ENCODE measurements at regions not wholly inside any gene's neighbourhood (a gene's known extent, or its start where the extent isn't known, plus 50 kb on each side); places are given as distances from the start of the nearest gene placed in this dataset.
A peak's percentile ranks its signal among the peaks of the same experiment; 100 is the strongest.
"Not testable (repeated sequence)": the region's sequence is repeated elsewhere in the genome, so short reads cannot be mapped to it uniquely, and the experiment has no call there.

DNA sequence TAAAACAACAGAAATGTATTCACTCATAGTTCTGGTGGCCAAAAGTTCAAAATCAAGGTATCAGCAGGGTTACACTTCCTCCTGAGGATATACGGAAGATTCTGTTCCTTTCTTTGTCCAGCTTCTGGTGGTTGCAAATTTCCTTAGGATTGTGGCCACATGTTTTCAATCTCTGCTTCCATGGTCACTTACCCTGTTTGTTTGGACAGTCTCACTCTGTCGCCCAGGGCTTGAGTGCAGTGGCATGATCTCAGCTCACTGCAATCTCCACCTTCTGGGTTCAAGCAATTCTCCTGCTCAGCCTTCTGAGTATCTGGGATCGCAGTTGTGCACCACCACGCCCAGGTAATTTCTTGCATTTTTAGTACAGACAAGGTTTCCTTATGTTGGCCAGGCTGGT is 534.3 kb downstream of the KCNA4 start:
- no peak for DNase-seq (ENCODE audit: low read depth)

DNA sequence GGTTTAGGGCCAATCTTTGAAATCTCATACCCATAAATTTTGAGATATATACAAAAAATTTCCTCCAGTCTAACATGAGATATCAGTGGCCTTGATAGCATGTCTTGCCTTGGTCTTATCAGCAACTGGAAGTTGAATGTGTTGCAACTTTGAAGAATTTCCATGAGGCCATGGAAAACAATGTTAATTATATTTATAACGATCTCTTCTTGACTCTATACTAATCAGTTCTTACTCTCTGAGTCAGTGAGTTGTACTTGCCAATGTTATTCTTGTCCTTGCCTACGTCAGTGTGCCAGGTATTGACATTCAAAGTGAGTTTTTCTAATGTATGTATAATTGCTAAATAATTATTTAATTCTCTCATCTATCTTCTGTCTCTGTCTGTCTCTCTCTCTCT is 535.1 kb downstream of the KCNA4 start:
- no peak for DNase-seq (ENCODE audit: low read depth)

DNA sequence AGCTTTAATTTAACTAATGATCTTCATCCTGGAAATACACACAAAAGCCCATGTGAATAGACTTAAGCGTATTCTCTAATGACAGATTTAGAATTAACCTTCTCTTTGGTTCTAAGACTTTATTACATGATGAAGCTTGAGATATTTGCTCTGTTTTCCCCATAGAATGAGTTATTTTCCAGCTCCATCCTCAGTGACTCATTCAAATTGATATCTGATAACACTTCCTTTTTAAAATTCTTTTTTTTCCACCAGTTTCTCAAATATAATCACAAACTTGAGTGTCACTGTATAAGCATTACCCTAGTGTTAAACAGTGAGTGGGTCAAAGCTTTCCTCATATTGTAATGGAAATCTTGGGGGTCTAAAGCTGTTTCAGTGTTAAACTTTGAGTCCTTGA is 535.8 kb downstream of the KCNA4 start:
- no peak for DNase-seq (ENCODE audit: low read depth)

DNA sequence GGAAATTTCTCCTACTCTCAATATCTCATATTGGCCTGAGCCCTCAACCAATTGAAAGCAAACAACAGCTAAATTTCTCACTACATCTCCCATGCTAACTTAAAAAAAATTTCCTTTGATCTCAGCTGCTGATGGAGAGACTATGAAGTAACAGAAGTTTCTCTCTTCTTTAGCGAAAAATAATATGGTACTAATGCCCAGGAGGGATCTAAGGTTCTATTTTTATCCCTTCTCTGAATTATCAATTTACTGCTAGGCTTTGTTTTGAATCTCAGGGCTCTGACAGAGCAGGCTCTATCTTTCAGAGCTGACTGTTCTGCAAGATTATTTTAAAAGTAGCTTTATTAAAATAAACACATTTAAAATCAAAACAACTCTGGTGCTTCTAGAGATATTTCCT is 558.6 kb downstream of the KCNA4 start:
- DNase-seq (ENCODE audit: low read depth) = no peak

DNA sequence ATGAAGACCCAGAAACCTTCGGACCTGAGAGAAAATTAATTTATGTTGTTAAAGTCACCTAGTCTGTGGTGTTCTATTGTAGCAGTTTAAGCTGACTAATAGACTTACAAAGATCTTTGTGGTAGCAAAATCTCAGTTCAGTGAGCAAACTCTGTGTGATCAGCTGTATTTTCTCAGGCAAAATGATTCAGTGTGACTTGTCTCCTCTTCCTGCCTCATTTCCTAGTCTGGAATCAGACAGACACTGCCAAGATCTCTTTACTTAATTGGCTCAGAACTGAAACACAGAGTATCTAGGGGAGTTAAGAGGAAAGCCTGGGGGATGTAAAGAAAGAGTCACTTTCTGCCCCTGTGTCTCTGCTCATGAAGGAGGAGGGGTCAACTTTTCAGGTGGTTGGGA is 564.7 kb downstream of the KCNA4 start:
- peak; percentile 76 for DNase-seq (ENCODE audit: low read depth)

DNA sequence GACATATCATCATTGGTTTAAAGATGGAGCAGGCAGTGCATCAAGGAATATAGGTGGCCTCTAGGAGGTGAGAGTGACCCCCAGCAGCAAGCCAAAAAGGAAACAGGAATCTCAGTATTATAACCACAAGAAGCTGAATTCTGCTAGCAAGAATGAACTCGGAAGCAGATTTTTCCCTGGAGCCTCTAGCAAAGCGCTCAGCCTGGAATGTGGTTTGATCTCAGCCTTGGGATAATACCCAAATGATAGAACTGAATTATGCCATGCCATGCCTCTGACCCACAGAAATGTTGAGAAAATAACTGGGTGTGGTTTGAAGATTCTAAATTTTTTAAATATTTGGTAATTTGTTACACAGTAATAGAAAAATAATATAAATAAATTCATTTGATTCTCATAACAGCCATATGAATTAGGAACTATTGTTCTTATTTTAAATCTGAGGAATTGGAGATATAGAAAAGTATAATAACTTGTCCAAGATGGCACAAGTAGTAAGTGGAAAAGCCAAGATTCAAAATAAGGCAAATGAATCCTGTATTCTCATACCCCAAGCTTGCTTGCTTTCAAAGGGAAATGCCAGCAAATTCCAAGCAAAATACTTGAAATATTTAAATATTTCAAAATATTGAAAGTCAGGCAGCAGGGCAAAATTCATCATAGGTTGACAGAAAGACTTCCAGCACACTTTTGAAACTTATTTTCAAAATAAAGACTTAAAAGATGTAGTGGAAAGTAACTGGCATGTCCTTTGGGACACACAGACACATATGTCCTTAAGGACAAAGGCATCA is 567.4 kb downstream of the KCNA4 start:
- no peak for DNase-seq (ENCODE audit: low read depth)

DNA sequence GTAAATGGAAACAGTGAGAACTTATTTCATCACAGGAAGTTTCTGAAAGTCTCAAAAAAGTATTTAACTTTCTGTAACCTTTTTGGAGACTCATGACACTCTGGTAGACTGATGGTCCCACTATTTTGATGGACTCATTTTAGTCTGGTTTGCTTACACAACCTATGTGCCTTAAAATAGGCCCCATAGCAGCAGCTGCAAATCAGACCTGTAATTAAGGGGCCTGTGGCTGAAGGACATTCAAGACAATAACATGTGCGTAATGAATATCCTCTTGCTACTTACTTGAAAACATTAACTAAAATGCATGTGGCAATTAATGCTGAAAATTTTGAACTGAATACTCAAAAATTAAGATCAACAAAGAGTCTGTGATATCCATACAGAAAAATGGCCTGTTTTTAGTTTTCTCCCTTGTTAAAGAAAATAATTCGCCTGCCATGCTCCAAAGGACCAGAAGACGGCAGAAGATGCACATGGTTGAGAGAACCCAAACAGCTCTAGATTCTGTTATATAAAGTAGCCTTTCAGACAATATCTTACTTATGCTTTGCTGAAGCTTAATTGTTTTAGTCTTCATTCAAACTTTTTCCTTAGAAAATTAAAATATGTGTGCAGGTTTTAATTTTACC is 568.5 kb downstream of the KCNA4 start:
- no peak for DNase-seq (ENCODE audit: low read depth)

DNA sequence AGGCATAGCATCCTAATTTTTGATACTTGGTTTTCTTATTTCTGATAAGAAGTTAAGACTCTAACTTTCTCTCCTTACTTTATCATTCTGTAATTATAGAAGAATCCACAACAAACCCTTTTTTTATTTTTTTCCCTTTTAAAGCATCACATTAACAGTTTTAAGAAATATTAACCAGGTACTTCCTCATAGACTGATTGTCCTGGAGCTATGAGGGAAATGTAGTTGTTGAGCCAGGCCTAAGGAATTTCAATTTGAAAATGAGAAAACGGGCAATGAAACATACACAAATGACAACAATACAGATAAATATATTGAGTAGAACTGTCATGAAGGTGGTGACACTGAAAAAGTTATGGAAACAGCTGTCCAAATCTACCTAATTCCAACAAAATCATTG is 569.0 kb downstream of the KCNA4 start:
- DNase-seq (ENCODE audit: low read depth) = no peak

DNA sequence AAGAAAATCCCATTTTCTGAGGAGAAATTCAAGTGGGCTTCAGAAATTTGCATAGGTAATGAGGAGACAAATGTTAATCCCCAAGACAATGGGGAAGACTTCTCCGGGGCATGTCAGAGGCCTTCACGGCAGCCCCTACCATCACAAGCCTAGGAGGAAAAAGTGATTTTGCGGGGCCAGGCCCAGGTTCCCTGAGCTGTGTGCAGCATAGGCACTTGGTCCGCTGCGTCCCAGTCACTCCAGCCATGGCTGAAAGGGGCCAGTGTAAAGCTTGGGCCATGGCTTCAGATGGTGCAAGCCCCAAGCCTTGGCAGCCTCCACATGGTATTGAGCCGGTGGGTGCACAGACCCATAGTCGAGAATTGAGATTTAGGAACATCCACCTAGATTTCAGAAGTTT is 570.7 kb downstream of the KCNA4 start:
- DNase-seq (ENCODE audit: low read depth) = no peak

DNA sequence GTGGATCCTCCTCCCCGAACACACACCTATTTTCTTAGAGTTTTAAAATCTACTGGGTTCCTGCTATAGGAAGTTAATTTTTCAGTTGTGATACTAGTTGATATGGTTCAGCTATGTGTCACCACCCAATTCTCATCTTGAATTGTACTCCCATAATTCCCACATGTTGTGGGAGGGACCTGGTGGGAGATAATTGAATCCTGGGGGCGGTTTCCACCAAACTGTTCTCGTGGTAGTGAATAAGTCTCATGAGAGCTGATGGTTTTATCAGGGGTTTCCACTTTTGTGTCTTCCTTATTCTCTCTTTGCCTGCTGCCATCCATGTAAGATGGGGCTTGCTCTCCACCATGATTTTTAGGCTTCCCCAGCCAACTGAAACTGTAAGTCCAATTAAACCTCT is 571.6 kb downstream of the KCNA4 start:
- DNase-seq (ENCODE audit: low read depth) = not testable (repeated sequence)

DNA sequence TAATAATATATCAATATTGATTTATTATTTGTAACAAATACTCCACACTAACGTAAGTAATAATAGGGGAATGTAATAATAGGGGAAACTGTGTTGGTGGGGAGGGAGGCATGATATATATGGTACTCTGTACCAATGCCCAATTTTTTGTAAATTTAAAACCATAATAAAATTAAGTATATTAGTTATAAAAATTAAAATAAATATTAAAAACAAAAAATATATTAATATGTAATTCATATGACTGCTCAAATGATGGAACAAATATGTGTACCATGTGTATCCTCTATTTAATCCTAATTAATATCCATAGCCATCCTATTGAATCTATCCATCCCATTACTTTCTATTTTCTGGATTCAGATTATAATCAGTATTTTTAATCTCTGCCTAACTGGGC is 578.0 kb downstream of the KCNA4 start:
- no peak for DNase-seq (ENCODE audit: low read depth)

DNA sequence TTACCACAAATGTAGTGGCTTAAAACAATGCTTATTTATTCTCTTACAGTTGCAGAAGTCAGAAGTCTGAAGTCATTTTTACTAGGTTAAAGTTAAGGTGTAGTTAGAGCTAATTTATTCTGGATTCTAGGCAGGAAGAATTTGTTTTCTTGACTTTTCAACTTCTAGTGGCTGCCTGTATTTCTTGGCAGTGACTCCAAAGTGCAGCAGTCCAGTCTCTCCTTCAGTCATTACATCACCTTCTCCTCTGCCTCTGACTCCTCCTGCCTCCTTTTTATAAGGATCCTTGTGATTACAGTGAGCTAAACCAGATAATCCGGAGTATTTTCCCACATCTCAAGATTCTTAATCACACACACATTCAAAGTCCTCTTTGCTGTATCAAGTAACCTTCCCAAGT is 581.4 kb downstream of the KCNA4 start:
- DNase-seq (ENCODE audit: low read depth) = no peak

DNA sequence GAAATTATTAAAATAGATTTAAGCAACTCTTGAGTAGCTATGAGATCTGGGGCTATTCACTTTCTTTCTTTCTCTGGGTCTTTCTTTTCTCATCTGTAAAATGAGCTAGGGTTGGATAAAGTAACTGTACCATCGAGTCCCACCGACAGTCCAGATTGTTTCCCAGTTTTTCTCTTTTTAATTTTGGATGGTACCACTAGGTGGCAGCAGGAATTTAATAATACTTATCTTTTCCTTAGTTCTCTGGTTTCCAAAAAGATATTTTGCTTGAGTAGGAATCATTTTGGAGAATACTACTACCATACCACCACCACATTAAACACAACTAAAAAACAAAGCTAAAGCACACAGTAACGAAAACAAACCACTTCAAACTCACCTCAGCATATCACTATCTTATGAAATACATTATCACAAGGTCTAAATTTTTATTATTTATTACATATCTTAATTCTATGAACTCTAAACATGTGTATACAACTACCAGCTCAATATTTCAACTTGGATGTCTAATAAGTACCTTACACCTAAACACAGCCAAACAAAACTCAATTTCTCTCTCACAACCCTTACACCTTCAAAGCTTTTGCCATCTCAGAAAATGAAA is 584.0 kb downstream of the KCNA4 start:
- no peak for DNase-seq (ENCODE audit: low read depth)

DNA sequence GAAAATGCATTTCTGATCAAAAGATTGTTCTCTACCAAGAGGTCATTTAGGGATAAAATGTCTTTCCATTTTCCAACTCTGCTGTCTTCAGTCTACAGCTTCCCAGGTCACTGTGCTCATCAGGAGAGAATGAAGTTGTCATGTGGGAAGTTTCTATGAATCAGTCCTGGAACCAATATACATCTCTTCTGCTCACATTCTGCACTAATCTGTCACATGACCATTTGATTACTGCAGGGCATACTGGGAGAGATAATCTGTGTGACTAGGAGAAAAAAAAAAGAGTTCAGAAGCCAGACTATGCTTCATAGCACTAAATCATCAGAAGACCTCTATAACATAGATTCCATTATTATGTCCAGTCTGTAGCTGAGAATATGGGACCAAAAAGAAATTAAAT is 611.5 kb downstream of the KCNA4 start:
- DNase-seq (ENCODE audit: low read depth) = no peak

DNA sequence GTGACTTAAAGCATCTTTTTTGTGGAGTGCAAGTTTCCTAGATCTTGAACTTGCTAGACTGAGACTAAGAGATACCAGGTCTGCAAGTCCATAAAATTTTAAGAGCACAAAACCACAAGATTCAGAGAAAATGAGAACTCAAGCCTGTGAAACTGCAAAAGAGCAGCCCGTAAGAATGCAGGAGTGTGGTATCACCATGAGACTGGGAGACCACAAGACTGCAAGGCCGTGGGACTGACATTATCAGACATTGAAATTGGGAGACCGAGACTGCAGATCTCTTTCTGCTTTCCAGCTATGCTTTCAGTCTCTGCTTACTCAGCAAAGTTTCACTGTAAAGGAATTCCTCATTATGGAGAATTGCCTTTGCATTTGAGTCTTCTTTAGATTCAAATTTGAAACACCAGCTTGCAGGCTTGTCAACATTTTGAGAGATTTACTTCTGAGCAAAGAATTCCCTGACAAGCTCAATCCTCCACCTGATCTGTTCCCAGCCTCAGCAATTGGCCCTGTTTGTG is 621.2 kb downstream of the KCNA4 start:
- no peak for DNase-seq (ENCODE audit: low read depth)

DNA sequence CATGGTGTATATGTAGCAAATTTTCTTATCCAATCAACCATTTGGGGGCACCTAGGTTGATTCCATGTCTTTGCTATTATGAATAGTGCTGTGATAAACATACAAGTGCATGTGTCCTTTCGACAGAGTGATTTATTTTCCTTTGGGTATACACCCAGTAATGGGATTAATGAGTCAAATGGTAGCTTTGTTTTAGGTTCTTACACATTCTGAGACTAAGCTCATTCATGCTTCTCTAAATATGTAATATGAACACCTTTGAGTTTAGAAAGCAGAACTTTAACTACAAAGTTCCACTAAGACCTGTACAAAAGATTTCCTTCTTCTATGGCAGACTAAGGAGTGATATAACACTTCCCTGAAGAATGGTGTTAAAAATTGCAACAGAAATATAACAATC is 627.0 kb downstream of the KCNA4 start:
- DNase-seq (ENCODE audit: low read depth) = no peak

DNA sequence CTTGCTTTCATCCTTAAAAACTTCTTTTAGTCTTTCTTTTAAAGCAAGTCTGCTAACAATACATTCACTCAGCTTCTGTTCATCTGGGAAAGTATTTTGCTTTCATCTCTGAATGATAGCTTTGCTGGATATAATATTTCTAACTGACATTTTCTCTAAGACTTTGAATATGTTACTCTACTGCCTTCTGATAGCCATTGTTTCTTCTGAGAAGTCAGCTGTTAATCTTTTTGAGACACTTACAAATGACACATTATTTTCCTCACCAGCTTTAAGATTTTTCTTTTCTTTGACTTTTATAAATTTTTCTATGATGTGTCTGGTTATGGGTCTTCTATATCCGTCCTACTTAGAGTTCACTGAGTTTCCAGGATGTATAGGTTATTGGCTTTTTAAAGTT is 643.1 kb downstream of the KCNA4 start:
- no peak for DNase-seq (ENCODE audit: low read depth)

DNA sequence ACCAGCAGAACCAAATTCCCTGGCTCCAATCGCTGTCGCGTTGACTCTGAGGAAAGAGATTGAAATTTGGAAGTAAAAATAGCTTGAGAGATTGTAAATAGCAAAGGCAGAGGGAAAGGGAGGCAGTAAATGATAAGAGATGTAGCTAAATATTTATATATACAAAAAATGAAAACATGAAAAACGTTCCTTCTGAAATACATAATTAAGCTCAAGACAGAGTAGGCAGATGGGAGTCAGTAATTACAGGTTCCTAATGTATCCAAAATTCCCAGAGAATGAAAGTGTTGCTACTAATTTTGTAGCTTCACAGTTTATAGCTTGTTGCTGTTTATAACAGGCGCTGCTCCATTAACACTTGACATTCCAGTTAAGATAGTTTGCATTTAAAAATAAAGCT is 648.7 kb downstream of the KCNA4 start:
- DNase-seq (ENCODE audit: low read depth) = no peak

DNA sequence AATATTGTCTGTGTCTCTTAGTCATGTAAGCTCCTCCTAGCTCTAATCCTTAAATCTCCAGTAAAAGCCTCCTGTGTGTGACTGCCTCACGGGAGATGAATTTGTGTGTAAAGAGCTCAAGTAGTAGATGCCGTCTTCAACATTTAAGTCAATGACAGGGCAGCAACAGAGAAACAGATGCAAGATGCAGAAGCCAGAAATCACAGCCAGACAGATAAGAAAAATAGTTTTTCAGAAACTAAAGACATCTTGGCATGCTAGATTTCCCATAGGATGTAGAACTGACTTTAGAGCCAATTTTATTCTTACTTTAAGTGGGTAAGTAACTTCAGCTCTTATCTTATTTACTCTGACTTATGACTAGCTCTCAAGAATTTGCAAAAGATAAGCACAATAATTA is 652.8 kb downstream of the KCNA4 start:
- DNase-seq (ENCODE audit: low read depth) = no peak

DNA sequence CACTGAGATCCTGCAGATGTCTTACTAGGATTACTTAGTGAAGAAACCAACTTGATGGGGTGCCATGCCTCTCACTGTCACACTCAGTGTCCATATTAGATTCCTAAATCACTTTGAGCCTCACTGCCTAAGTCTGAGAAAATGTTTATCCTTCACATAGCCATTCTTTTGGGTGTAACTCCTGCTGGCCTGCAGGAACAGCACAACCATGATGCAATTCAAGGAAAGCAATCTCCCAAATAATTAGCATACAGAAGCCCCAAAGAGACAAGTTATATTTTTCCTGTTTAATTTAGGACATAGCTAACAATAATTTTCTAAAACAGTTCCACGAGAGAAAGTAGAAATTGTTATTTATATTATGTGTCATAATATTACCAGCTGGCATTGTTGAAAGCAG is 655.5 kb downstream of the KCNA4 start:
- DNase-seq (ENCODE audit: low read depth) = no peak

DNA sequence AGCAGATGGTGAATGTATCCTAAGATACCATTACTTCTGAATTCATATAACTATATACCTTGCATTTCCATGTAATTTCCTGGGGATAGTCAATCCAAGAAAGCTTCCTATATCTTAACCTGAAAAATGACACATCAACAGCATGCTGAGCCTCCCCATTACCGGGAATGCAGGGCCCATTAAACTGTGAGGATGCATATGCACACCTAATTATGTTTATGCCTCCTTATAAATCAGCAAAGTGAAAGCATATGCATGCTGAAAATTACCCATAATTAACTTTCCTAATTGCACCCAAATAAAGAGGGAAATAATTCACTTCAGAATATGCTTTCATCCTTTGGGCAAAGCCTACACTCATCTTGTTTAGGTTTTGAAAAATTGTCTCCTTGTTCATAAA is 663.0 kb downstream of the KCNA4 start:
- DNase-seq (ENCODE audit: low read depth) = no peak

DNA sequence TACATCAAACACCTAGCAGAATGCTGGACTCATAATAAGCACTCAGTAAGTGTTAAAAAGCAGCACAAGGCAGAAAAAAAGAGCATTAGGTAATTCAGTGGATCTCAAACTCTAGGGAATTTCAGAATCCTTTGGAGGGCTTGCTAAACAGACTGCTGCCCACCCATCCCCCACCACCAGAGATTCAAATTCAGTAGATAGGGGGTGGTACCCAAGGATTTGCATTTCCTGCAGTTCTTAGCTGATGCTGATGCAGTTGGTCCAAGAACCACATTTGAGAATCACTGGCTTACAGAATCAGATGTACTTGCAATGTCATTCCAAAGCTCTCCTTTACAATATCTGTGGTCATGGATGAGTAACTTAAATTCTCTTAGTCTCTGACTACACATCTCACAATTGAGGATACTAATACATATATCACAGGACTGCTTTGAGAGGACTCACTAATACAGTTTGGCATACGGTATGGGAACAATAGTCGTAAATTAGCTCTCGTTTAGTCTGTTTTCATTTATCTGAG is 664.5 kb downstream of the KCNA4 start:
- no peak for DNase-seq (ENCODE audit: low read depth)

DNA sequence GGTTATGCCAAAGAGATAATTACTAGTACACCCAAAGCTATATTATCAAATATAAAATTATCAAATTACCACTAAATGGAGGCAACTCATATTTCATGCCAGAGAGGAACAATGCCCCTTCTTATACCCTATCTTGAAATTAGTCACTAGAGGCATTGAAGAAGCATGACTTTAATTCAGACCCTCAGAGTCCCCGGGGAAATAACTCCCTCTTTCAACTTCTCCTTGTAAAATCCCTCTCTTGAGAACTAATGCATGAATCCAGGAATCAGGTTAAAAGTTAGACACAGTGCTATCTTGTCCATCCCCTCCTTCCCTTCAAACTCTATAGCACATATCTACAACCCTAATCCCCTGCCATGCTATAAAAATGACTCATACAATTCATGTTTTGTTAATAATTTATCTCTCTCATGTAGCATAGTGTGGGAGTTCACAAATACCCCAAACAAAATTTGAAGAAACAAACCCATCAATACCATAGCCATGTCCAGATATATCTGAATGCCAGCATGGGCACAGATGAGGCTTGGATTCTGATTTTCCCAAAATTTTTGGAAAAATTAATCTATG is 665.4 kb downstream of the KCNA4 start:
- no peak for DNase-seq (ENCODE audit: low read depth)

Measured in HS-5 (cell line).